Fibroblast of pulmonary artery (primary cell): ENCODE measurements at regions not wholly inside any gene's neighbourhood (a gene's known extent, or its start where the extent isn't known, plus 50 kb on each side); places are given as distances from the start of the nearest gene placed in this dataset.

Source experiments
- DNase-seq: peaks from one replicate; pipeline ENCODE4 v3.0.0-alpha.2; 2010; ENCODE audit warnings: low read depth
- H3K4me3 ChIP-seq: replicated peaks from 2 replicates; pipeline ENCODE4 v1.5.1; 2011; ENCODE audit warnings: low read depth, mild to moderate bottlenecking, control low read depth, low read length, moderate library complexity
- TF ChIP-seq, protein P1 (sequence below): IDR thresholded peaks from 2 replicates; pipeline ENCODE4 v1.5.1; 2011; ENCODE audit warnings: mild to moderate bottlenecking, control low read depth, low read length, inconsistent platforms; ENCODE audit errors: missing control alignments

DNA sequence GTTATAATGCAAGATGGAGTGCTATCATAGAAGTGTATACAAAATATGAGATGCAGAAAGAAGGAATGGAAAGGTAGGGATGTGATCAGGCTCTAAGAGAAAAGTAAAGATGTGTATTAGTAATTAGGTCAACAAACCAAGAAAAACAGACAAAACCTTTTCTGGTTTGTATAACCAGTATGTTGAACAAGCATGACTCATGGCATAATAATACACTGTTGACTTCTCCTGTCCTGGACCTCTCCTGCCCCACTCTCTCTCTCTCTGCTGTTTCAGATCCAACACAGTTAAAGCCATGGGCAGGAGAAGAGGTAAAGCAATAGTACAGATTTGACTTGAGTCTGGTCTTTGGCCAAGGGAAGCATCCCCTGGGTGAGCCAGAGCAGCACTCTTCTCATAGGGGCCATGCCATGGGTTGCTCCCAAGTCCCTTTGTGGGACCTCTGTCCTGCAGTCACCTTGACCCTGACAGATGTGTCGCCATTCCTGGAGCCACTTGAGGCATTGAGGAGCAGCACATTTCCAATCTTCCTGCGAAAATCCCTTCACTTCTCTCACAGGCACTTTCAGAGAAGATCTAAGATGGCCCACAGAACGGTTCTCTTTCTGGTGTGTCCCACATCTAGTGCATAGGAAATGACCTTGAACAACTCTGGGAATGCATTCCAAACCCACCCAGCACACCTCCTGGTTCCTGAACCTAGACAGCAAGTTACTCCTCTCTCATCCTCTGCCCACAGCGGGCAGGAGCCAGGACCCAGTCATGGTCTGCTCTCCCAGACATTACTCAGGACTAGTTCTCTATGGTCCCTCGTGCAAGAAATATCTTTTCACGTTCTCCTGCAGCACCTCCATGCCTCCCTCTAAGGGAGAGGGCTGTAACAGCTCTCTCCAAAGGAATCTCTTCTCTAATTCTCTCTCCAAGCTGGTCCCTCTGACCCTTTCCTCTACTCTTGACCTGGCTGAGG lies 58.2 kb upstream of the PRSS23 start:
- peak; percentile 75 for DNase-seq
- TF ChIP-seq, protein P1, sequence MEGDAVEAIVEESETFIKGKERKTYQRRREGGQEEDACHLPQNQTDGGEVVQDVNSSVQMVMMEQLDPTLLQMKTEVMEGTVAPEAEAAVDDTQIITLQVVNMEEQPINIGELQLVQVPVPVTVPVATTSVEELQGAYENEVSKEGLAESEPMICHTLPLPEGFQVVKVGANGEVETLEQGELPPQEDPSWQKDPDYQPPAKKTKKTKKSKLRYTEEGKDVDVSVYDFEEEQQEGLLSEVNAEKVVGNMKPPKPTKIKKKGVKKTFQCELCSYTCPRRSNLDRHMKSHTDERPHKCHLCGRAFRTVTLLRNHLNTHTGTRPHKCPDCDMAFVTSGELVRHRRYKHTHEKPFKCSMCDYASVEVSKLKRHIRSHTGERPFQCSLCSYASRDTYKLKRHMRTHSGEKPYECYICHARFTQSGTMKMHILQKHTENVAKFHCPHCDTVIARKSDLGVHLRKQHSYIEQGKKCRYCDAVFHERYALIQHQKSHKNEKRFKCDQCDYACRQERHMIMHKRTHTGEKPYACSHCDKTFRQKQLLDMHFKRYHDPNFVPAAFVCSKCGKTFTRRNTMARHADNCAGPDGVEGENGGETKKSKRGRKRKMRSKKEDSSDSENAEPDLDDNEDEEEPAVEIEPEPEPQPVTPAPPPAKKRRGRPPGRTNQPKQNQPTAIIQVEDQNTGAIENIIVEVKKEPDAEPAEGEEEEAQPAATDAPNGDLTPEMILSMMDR: no peak
- H3K4me3 ChIP-seq: no peak overlapping the region

DNA sequence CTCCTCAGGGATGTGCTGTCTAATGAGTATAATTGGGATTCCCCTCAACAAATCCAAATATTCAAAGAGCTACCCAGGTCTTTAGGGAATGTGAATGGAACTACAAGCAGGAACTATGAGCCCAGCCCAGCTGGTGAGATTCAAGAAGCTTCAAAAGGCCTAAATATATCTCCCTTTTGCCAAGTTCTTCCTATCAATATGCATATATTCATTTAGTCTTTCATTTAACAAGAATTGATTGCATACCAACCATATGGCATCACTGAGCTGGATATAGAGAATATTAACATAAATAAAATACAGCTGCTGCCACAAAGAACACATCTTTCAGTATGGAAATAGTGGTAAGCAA lies 58.9 kb upstream of the PRSS23 start:
- no peak for DNase-seq
- TF ChIP-seq, protein P1: no peak
- H3K4me3 ChIP-seq: no peak overlapping the region

DNA sequence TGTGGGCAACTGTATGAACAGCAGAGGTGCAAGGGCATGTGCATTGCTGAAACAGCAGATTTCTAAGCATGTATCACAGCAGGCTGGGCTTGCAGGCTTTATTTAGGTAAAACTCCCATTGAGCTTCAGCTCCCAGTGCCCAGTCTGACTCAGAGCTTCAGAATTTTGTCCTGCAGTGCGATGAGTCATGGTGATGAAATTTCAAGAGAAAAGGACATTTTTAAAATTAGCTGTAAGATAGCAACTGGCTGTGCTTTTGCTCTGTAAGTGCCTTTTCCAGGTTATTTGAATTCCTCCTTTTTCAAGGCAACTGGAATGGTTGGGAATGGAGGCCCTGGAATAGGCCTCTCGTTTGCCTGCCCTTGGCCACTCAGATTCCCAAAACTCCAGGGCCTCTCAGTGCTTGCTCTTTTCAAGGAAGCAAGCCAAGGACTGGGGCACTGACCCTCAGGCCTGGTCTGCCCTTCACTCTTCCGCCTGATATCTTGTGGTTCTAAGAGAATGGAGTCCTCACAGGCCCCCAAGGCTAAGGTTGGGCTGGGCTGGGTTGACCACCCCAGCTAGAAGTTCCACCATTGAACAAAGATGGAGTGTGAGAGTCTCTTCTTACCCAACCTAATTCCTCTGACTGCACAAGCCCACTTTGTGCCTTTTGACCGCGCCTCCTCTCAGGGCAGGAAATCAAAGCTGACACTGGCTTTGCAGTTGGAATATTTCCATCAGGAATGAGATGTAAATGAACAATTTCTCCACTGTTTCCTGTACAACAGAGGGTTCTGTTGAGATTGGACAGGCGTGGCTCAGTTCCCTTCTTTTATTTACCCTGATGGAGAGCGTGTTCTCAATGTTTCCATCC lies 59.5 kb upstream of the PRSS23 start:
- no peak overlapping the region for H3K4me3 ChIP-seq
- peak; percentile 98 for DNase-seq
- TF ChIP-seq, protein P1: no peak

DNA sequence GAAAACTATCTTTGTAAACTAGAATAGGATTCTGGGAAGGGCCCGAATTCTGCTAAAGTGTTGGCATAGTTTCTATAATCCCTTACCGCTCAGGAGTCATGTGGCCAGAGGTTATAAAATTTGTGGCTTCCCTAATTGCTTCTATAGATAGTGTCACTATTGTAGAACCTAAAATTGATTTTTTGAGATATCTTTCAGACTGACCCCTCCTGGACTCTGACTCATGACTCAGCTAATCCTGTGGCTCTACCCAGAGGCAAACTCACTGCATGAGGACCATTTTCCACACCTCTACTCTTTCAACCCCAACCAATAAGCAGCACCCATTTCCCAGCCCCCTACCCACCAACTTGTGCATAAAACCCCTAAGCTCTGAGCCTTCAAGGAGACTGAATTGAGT lies 61.8 kb upstream of the PRSS23 start:
- no peak for DNase-seq
- TF ChIP-seq, protein P1: no peak
- H3K4me3 ChIP-seq: no peak overlapping the region

DNA sequence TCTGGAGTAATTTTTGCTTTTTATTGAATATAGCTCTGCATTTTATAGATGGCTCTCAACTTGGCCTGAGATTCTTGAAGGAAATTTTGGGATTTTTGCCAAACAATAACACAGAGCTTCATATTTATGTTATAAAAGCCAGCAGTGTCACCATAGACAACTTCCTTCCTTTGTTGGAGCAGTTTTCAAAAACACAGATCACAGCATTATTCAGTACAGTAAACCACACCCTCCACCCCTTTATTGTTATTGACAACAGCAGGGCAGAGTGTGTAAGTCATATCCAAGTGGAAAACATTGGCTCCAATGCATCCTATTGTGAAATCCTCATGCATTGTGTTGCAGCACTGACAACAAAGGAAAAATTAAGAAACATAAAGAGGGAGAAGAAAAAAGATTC lies 62.6 kb upstream of the PRSS23 start:
- peak; percentile 96 for DNase-seq
- H3K4me3 ChIP-seq: no peak overlapping the region
- TF ChIP-seq, protein P1: no peak

DNA sequence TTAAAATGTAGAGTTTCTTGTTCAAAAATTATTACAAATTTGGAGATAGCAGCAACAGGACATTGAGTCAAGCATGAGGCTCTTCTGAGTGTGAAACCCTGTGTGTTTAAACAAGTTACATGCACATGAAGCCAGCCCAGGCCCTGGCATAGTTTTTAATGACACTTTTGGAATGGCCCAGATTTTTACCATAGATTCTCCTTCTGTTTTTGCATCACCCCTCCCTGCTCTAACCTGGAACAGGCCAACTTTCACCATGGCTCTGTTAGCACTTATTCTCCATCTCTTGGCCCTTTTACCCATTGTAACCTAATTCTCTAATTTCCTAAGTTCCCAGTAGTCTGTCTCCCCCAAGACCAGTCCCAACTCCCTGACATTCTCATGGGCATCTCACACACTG lies 63.1 kb upstream of the PRSS23 start:
- no peak for DNase-seq
- H3K4me3 ChIP-seq: no peak overlapping the region
- TF ChIP-seq, protein P1: no peak
